ENCODE measurements at regions not wholly inside any gene's neighbourhood (a gene's known extent, or its start where the extent isn't known, plus 50 kb on each side); places are given as distances from the start of the nearest gene placed in this dataset.
"Not testable (repeated sequence)": the region's sequence is repeated elsewhere in the genome, so short reads cannot be mapped to it uniquely, and the experiment has no call there.

DNA sequence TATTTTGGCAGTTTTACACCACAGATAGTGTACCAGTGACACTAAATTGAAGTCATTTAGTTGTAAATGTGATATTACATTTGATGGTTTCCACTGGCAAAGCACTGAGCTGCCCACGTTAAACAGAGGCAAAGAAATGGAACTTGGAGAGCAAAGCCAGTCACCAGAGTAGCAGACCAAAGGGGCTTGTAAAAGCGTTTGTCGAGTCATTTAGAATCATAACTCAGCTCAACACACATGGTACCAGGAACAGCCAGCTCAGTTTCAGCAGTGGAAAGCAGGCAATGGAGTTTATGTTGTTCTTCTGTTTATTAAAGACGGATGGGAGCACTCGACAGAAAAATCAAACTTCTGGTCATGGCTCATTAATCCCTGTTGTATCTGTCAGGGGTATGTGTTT, 91.2 kb downstream of the POU3F3 start:
- no peaks in the 10 kb centered on the region for H3K9me3 Mint-ChIP-seq
- no peaks in the 10 kb centered on the region for H3K36me3 Mint-ChIP-seq
- H3K27me3 Mint-ChIP-seq = peaks cover 6% of the 10 kb centered on the region
- no peak for DNase-seq
- CTCF ChIA-PET = no interaction called here
- no peaks in the 10 kb centered on the region for H3K4me1 Mint-ChIP-seq
- H3K4me3 Mint-ChIP-seq = no peak overlapping the region
- no peak overlapping the region for H3K27ac Mint-ChIP-seq

GRCh38 chr2:104945866-104946265, 92.0 kb downstream of the POU3F3 start:
- no peaks in the 10 kb centered on the region for H3K36me3 Mint-ChIP-seq
- H3K4me3 Mint-ChIP-seq = no peak overlapping the region
- peaks cover 6% of the 10 kb centered on the region for H3K27me3 Mint-ChIP-seq
- no peak for DNase-seq
- no peak overlapping the region for H3K27ac Mint-ChIP-seq
- no peaks in the 10 kb centered on the region for H3K9me3 Mint-ChIP-seq
- no peaks in the 10 kb centered on the region for H3K4me1 Mint-ChIP-seq
- CTCF ChIA-PET = no interaction called here

DNA sequence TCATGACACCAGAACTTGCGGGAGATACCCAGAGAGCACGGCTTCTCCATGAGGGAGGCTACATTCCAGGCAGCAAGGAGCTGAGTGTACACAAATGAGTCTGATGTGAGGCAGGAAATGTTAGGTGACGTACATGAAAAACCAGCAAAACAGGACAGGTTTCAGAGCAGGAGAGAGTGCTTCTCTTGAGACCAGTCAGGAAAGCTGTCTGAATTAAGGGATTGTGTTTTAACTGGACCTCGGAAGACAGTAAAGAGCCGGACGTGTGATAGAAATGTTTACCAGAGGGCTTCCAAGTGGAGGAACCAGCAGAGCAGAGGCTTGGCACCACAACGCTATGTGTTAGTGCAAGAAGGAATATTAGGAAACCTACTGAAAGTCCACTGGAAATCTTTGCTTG, 90.4 kb upstream of the MRPS9 start:
- H3K4me1 Mint-ChIP-seq, CTCF ChIA-PET: not testable (repeated sequence)

GRCh38 chr2:104952976-104953375, 84.9 kb upstream of the MRPS9 start:
- CTCF ChIA-PET = no interaction called here
- H3K9me3 Mint-ChIP-seq = no peaks in the 10 kb centered on the region
- no peaks in the 10 kb centered on the region for H3K4me1 Mint-ChIP-seq
- H3K4me3 Mint-ChIP-seq = no peak overlapping the region
- DNase-seq = no peak
- H3K27ac Mint-ChIP-seq = no peak overlapping the region
- H3K36me3 Mint-ChIP-seq = no peaks in the 10 kb centered on the region
- no peaks in the 10 kb centered on the region for H3K27me3 Mint-ChIP-seq

More for the DNA sequence above, 90.4 kb upstream of the MRPS9 start:
- not testable (repeated sequence) for H3K9me3 Mint-ChIP-seq, H3K4me3 Mint-ChIP-seq, H3K36me3 Mint-ChIP-seq, H3K27me3 Mint-ChIP-seq, H3K27ac Mint-ChIP-seq, DNase-seq

GRCh38 chr2:104965900-104966299, 72.0 kb upstream of the MRPS9 start:
- CTCF ChIA-PET = no interaction called here
- Mint-ChIP-seq H3K27ac (no peak overlapping the region), H3K9me3 (peaks cover 5% of the 10 kb centered on the region), H3K27me3 (peaks cover 3% of the 10 kb centered on the region), H3K4me1 (no peaks in the 10 kb centered on the region), H3K4me3 (no peak overlapping the region), H3K36me3 (no peaks in the 10 kb centered on the region)
- DNase-seq = no peak

GRCh38 chr2:104969564-104969963, 68.3 kb upstream of the MRPS9 start:
- no peak for DNase-seq
- no peaks in the 10 kb centered on the region for H3K4me1 Mint-ChIP-seq
- H3K36me3 Mint-ChIP-seq = no peaks in the 10 kb centered on the region
- peaks cover 4% of the 10 kb centered on the region for H3K9me3 Mint-ChIP-seq
- H3K4me3 Mint-ChIP-seq = no peak overlapping the region
- CTCF ChIA-PET = no interaction called here
- no peak overlapping the region for H3K27ac Mint-ChIP-seq
- H3K27me3 Mint-ChIP-seq = peaks cover 3% of the 10 kb centered on the region

DNA sequence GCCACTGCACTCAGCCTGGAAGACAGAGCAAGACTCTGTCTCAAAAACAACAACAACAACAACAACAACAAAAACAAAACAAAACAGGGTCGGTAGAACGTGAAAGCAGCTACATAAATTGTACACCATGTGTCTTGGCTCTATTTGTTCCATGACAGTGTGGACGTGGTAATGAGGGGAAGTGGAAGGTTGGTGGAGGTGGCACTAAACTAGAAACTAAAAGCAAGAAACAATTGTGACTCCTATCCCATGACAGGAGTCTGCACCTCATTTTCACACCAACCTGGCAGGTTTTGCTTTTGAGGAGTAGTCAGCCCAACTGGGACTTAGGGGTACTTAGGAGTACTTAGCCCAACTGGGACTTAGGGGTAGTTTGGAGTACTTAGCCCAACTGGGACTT, 62.5 kb upstream of the MRPS9 start:
- Mint-ChIP-seq H3K27ac (no peak overlapping the region), H3K27me3 (peaks cover 7% of the 10 kb centered on the region), H3K4me3 (no peak overlapping the region), H3K36me3 (no peaks in the 10 kb centered on the region), H3K9me3 (no peaks in the 10 kb centered on the region), H3K4me1 (peaks cover 2% of the 10 kb centered on the region)
- no peak for DNase-seq
- CTCF ChIA-PET = interaction anchor here (0.9 kb wide), 1 partner anchor 10 kb away, joined by 3 read pairs; no protein-coding TSS in a partner anchor

DNA sequence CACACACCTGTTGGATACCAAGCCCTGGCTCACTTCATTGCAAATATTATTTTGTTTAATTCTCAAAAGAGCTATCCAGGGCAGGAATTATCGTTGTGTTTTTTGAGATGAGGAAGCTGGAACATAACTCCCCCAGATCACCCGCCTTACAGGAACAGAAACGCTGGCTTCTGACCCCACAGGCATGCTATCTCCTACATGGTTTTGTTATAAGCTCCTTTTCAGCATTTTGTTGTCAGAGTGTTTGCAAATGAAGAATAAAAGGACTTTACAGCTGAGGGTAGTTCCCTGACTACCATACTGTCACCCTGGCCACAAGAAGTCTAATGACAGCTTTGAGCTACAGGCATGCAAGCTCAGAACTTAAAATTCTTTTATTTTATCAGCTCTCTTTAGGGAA, 62.0 kb upstream of the MRPS9 start:
- peaks cover 7% of the 10 kb centered on the region for H3K27me3 Mint-ChIP-seq
- no peak overlapping the region for H3K27ac Mint-ChIP-seq
- no peak overlapping the region for H3K4me3 Mint-ChIP-seq
- H3K9me3 Mint-ChIP-seq = no peaks in the 10 kb centered on the region
- CTCF ChIA-PET = interaction anchor here (0.9 to 1.1 kb wide), 2 partner anchors 9 to 103 kb away, joined by 3 read pairs; no protein-coding TSS in a partner anchor
- H3K4me1 Mint-ChIP-seq = peaks cover 2% of the 10 kb centered on the region
- DNase-seq = no peak
- H3K36me3 Mint-ChIP-seq = no peaks in the 10 kb centered on the region

- H3K27me3 Mint-ChIP-seq = peaks cover 7% of the 10 kb centered on the region
- no peak overlapping the region for H3K4me3 Mint-ChIP-seq
- DNase-seq = peak; percentile 27
- CTCF ChIA-PET = interaction anchor here (1.1 kb wide), 1 partner anchor 103 kb away, joined by 3 read pairs; no protein-coding TSS in a partner anchor
- no peaks in the 10 kb centered on the region for H3K36me3 Mint-ChIP-seq
- H3K4me1 Mint-ChIP-seq = peaks cover 2% of the 10 kb centered on the region
- no peak overlapping the region for H3K27ac Mint-ChIP-seq
- no peaks in the 10 kb centered on the region for H3K9me3 Mint-ChIP-seq
Measured at GRCh38 chr2:104976603-104977120, 61.2 kb upstream of the MRPS9 start.

DNA sequence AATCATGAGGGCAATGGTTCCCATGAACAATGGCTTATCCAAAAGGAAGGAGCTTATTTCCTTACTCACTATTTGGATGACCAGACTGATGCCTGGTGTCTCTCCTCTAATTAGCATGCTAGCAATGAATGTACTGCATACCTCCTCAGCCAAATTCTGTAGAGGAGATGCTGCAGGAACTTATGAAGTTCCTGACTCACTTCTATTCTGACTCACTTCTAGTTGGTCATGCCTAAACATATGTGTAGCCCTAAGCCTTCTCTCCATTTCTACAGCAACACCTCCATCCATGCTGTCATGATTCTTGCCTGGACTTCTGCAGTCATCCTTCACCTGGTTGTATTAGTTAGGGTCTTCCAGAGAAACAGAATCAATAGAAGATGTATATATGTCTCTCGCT, 59.9 kb upstream of the MRPS9 start:
- Mint-ChIP-seq H3K27me3 (peaks cover 7% of the 10 kb centered on the region), H3K27ac (no peak overlapping the region), H3K4me3 (no peak overlapping the region), H3K4me1 (peaks cover 2% of the 10 kb centered on the region), H3K36me3 (no peaks in the 10 kb centered on the region), H3K9me3 (no peaks in the 10 kb centered on the region)
- no peak for DNase-seq
- CTCF ChIA-PET = no interaction called here

- not testable (repeated sequence) for H3K27ac Mint-ChIP-seq
Measured at GRCh38 chr2:104979786-104980185, 58.1 kb upstream of the MRPS9 start.

DNA sequence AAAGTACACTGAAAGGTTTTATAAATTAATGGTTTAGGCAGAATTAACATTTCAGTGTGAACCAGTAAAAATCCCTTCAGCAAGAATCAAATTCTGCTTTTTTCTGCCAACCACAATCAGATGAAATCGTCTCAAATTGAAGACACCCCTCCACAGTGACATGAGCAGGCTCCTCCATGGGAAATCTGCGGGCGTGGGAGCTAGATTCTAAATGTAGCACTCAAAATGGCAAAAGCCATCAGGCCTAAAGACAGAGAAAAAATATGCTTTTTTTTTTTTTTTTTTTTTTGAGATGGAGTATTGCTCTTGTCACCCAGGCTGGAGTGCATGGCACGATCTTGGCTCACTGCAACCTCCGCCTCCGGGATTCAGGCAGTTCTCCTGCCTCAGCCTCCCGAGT, 55.8 kb upstream of the MRPS9 start:
- H3K4me3 Mint-ChIP-seq = no peak overlapping the region
- H3K36me3 Mint-ChIP-seq = no peaks in the 10 kb centered on the region
- H3K27me3 Mint-ChIP-seq = peaks cover 14% of the 10 kb centered on the region
- CTCF ChIA-PET = no interaction called here
- H3K9me3 Mint-ChIP-seq = no peaks in the 10 kb centered on the region
- DNase-seq = no peak
- no peak overlapping the region for H3K27ac Mint-ChIP-seq
- H3K4me1 Mint-ChIP-seq = no peaks in the 10 kb centered on the region

More at GRCh38 chr2:104979786-104980185, 58.1 kb upstream of the MRPS9 start:
- H3K4me1 Mint-ChIP-seq, H3K4me3 Mint-ChIP-seq, H3K36me3 Mint-ChIP-seq, CTCF ChIA-PET, H3K9me3 Mint-ChIP-seq, DNase-seq: not testable (repeated sequence)
- H3K27me3 Mint-ChIP-seq = peaks cover 10% of the 10 kb centered on the region
